ENCODE measurements at regions not wholly inside any gene's neighbourhood (a gene's known extent, or its start where the extent isn't known, plus 50 kb on each side); places are given as distances from the start of the nearest gene placed in this dataset.

- no peaks in the 10 kb centered on the region for H3K9me3 Mint-ChIP-seq
- no peak overlapping the region for H3K27ac Mint-ChIP-seq
- no peak overlapping the region for H3K4me3 Mint-ChIP-seq
- DNase-seq (ENCODE audit: low spot score) = no peak
- no peaks in the 10 kb centered on the region for H3K4me1 Mint-ChIP-seq (ENCODE audit: low read depth)
- H3K36me3 Mint-ChIP-seq (ENCODE audit: low read depth) = no peaks in the 10 kb centered on the region
- H3K27me3 Mint-ChIP-seq (ENCODE audit: insufficient read depth) = no peaks in the 10 kb centered on the region
- intact Hi-C loops (cut with micrococcal nuclease) = loop anchor here (10.0 kb wide), 1 partner anchor 810 kb away; no protein-coding TSS in a partner anchor
Measured at GRCh38 chr4:14465057-14465456, 537.2 kb upstream of the CPEB2 start.

GRCh38 chr4:14465507-14465906 lies 536.8 kb upstream of the CPEB2 start:
- H3K36me3 Mint-ChIP-seq (ENCODE audit: low read depth) = no peaks in the 10 kb centered on the region
- no peaks in the 10 kb centered on the region for H3K27me3 Mint-ChIP-seq (ENCODE audit: insufficient read depth)
- H3K27ac Mint-ChIP-seq = no peak overlapping the region
- H3K4me1 Mint-ChIP-seq (ENCODE audit: low read depth) = no peaks in the 10 kb centered on the region
- intact Hi-C loops (cut with micrococcal nuclease) = loop anchor here (10.0 kb wide), 1 partner anchor 811 kb away; no protein-coding TSS in a partner anchor
- no peak for DNase-seq (ENCODE audit: low spot score)
- no peak overlapping the region for H3K4me3 Mint-ChIP-seq
- H3K9me3 Mint-ChIP-seq = no peaks in the 10 kb centered on the region

- peaks cover 9% of the 10 kb centered on the region for H3K9me3 Mint-ChIP-seq
- H3K36me3 Mint-ChIP-seq (ENCODE audit: low read depth) = no peaks in the 10 kb centered on the region
- DNase-seq (ENCODE audit: low spot score) = no peak
- no peak overlapping the region for H3K4me3 Mint-ChIP-seq
- H3K4me1 Mint-ChIP-seq (ENCODE audit: low read depth) = no peaks in the 10 kb centered on the region
- H3K27me3 Mint-ChIP-seq (ENCODE audit: insufficient read depth) = no peaks in the 10 kb centered on the region
- intact Hi-C loops (cut with micrococcal nuclease) = no loop called here
- H3K27ac Mint-ChIP-seq = no peak overlapping the region
Measured at GRCh38 chr4:14478504-14478903, 523.8 kb upstream of the CPEB2 start.

GRCh38 chr4:14496408-14496807 lies 505.9 kb upstream of the CPEB2 start:
- H3K27ac Mint-ChIP-seq = no peak overlapping the region
- no peaks in the 10 kb centered on the region for H3K27me3 Mint-ChIP-seq (ENCODE audit: insufficient read depth)
- no peak overlapping the region for H3K4me3 Mint-ChIP-seq
- H3K36me3 Mint-ChIP-seq (ENCODE audit: low read depth) = no peaks in the 10 kb centered on the region
- H3K4me1 Mint-ChIP-seq (ENCODE audit: low read depth) = no peaks in the 10 kb centered on the region
- no peaks in the 10 kb centered on the region for H3K9me3 Mint-ChIP-seq
- DNase-seq (ENCODE audit: low spot score) = no peak
- intact Hi-C loops (cut with micrococcal nuclease) = no loop called here

GRCh38 chr4:14496969-14497368 lies 505.3 kb upstream of the CPEB2 start:
- no peak for DNase-seq (ENCODE audit: low spot score)
- intact Hi-C loops (cut with micrococcal nuclease) = no loop called here
- H3K27ac Mint-ChIP-seq = no peak overlapping the region
- no peaks in the 10 kb centered on the region for H3K9me3 Mint-ChIP-seq
- no peaks in the 10 kb centered on the region for H3K27me3 Mint-ChIP-seq (ENCODE audit: insufficient read depth)
- no peak overlapping the region for H3K4me3 Mint-ChIP-seq
- no peaks in the 10 kb centered on the region for H3K36me3 Mint-ChIP-seq (ENCODE audit: low read depth)
- no peaks in the 10 kb centered on the region for H3K4me1 Mint-ChIP-seq (ENCODE audit: low read depth)

- intact Hi-C loops (cut with micrococcal nuclease) = no loop called here
- no peaks in the 10 kb centered on the region for H3K36me3 Mint-ChIP-seq (ENCODE audit: low read depth)
- no peaks in the 10 kb centered on the region for H3K4me1 Mint-ChIP-seq (ENCODE audit: low read depth)
- no peak overlapping the region for H3K4me3 Mint-ChIP-seq
- H3K27me3 Mint-ChIP-seq (ENCODE audit: insufficient read depth) = no peaks in the 10 kb centered on the region
- no peaks in the 10 kb centered on the region for H3K9me3 Mint-ChIP-seq
- DNase-seq (ENCODE audit: low spot score) = no peak
- no peak overlapping the region for H3K27ac Mint-ChIP-seq
Measured at GRCh38 chr4:14504162-14504561, 498.1 kb upstream of the CPEB2 start.

GRCh38 chr4:14513471-14513870 lies 488.8 kb upstream of the CPEB2 start:
- H3K4me1 Mint-ChIP-seq (ENCODE audit: low read depth) = no peaks in the 10 kb centered on the region
- no peak overlapping the region for H3K27ac Mint-ChIP-seq
- no peak overlapping the region for H3K4me3 Mint-ChIP-seq
- H3K27me3 Mint-ChIP-seq (ENCODE audit: insufficient read depth) = no peaks in the 10 kb centered on the region
- no peaks in the 10 kb centered on the region for H3K9me3 Mint-ChIP-seq
- no peaks in the 10 kb centered on the region for H3K36me3 Mint-ChIP-seq (ENCODE audit: low read depth)
- intact Hi-C loops (cut with micrococcal nuclease) = no loop called here
- no peak for DNase-seq (ENCODE audit: low spot score)

- no peak overlapping the region for H3K4me3 Mint-ChIP-seq
- H3K36me3 Mint-ChIP-seq (ENCODE audit: low read depth) = no peaks in the 10 kb centered on the region
- no peaks in the 10 kb centered on the region for H3K27me3 Mint-ChIP-seq (ENCODE audit: insufficient read depth)
- no peaks in the 10 kb centered on the region for H3K9me3 Mint-ChIP-seq
- H3K27ac Mint-ChIP-seq = no peak overlapping the region
- H3K4me1 Mint-ChIP-seq (ENCODE audit: low read depth) = no peaks in the 10 kb centered on the region
- intact Hi-C loops (cut with micrococcal nuclease) = no loop called here
- DNase-seq (ENCODE audit: low spot score) = no peak
Measured at GRCh38 chr4:14515556-14515955, 486.7 kb upstream of the CPEB2 start.

- no peaks in the 10 kb centered on the region for H3K36me3 Mint-ChIP-seq (ENCODE audit: low read depth)
- intact Hi-C loops (cut with micrococcal nuclease) = no loop called here
- peaks cover 4% of the 10 kb centered on the region for H3K9me3 Mint-ChIP-seq
- H3K4me3 Mint-ChIP-seq = no peak overlapping the region
- no peaks in the 10 kb centered on the region for H3K4me1 Mint-ChIP-seq (ENCODE audit: low read depth)
- peaks cover under 1% of the 10 kb centered on the region for H3K27me3 Mint-ChIP-seq (ENCODE audit: insufficient read depth)
- no peak for DNase-seq (ENCODE audit: low spot score)
- no peak overlapping the region for H3K27ac Mint-ChIP-seq
Measured at GRCh38 chr4:14518136-14518535, 484.1 kb upstream of the CPEB2 start.

GRCh38 chr4:14520171-14520570 lies 482.1 kb upstream of the CPEB2 start:
- Mint-ChIP-seq H3K4me1 (ENCODE audit: low read depth) (no peaks in the 10 kb centered on the region), H3K9me3 (peaks cover 7% of the 10 kb centered on the region), H3K4me3 (no peak overlapping the region), H3K27ac (no peak overlapping the region), H3K27me3 (ENCODE audit: insufficient read depth) (peaks cover 2% of the 10 kb centered on the region), H3K36me3 (ENCODE audit: low read depth) (no peaks in the 10 kb centered on the region)
- DNase-seq (ENCODE audit: low spot score) = no peak
- intact Hi-C loops (cut with micrococcal nuclease) = no loop called here

- no peaks in the 10 kb centered on the region for H3K36me3 Mint-ChIP-seq (ENCODE audit: low read depth)
- DNase-seq (ENCODE audit: low spot score) = no peak
- peaks cover 2% of the 10 kb centered on the region for H3K27me3 Mint-ChIP-seq (ENCODE audit: insufficient read depth)
- intact Hi-C loops (cut with micrococcal nuclease) = no loop called here
- H3K9me3 Mint-ChIP-seq = peaks cover 7% of the 10 kb centered on the region
- H3K27ac Mint-ChIP-seq = no peak overlapping the region
- no peak overlapping the region for H3K4me3 Mint-ChIP-seq
- H3K4me1 Mint-ChIP-seq (ENCODE audit: low read depth) = no peaks in the 10 kb centered on the region
Measured at GRCh38 chr4:14524276-14524675, 478.0 kb upstream of the CPEB2 start.

- Mint-ChIP-seq H3K27me3 (ENCODE audit: insufficient read depth) (no peaks in the 10 kb centered on the region), H3K27ac (no peak overlapping the region), H3K36me3 (ENCODE audit: low read depth) (no peaks in the 10 kb centered on the region), H3K4me3 (no peak overlapping the region), H3K9me3 (no peaks in the 10 kb centered on the region), H3K4me1 (ENCODE audit: low read depth) (no peaks in the 10 kb centered on the region)
- DNase-seq (ENCODE audit: low spot score) = no peak
- intact Hi-C loops (cut with micrococcal nuclease) = no loop called here
Measured at GRCh38 chr4:14528918-14529317, 473.4 kb upstream of the CPEB2 start.

GRCh38 chr4:14529653-14530052 lies 472.6 kb upstream of the CPEB2 start:
- intact Hi-C loops (cut with micrococcal nuclease) = no loop called here
- Mint-ChIP-seq H3K27me3 (ENCODE audit: insufficient read depth) (no peaks in the 10 kb centered on the region), H3K36me3 (ENCODE audit: low read depth) (no peaks in the 10 kb centered on the region), H3K27ac (no peak overlapping the region), H3K4me1 (ENCODE audit: low read depth) (no peaks in the 10 kb centered on the region), H3K9me3 (no peaks in the 10 kb centered on the region), H3K4me3 (no peak overlapping the region)
- no peak for DNase-seq (ENCODE audit: low spot score)

- Mint-ChIP-seq H3K4me3 (no peak overlapping the region), H3K27me3 (ENCODE audit: insufficient read depth) (no peaks in the 10 kb centered on the region), H3K36me3 (ENCODE audit: low read depth) (no peaks in the 10 kb centered on the region), H3K9me3 (no peaks in the 10 kb centered on the region), H3K27ac (no peak overlapping the region), H3K4me1 (ENCODE audit: low read depth) (no peaks in the 10 kb centered on the region)
- intact Hi-C loops (cut with micrococcal nuclease) = no loop called here
- no peak for DNase-seq (ENCODE audit: low spot score)
Measured at GRCh38 chr4:14532436-14532835, 469.8 kb upstream of the CPEB2 start.

Data from activated T-helper 1 cell treated with anti-CD3 and anti-CD28 coated beads, Interleukin-12 subunit alpha, Interleukin-12 subunit beta, Interleukin-2, Interleukin-4 antibody, amounts not matched to agents 30 ng/mL and 10 ng/mL and 1 ng/mL, durations not matched to agents 14 hours and 24 hours and 36 hours (primary cell).